ENCODE measurements at regions not wholly inside any gene's neighbourhood (a gene's known extent, or its start where the extent isn't known, plus 50 kb on each side); places are given as distances from the start of the nearest gene placed in this dataset.

GRCh38 chr13:85243831-85244230 lies 555.4 kb downstream of the SLITRK6 start:
- H3K4me3 ChIP-seq: no peak overlapping the region
- Mint-ChIP-seq H3K4me1 (no peaks in the 10 kb centered on the region), H3K27ac (no peak overlapping the region), H3K4me3 (no peak overlapping the region), H3K27me3 (ENCODE audit: insufficient read depth, low read depth, poor library complexity) (no peaks in the 10 kb centered on the region), H3K9me3 (no peaks in the 10 kb centered on the region), H3K36me3 (ENCODE audit: low read depth) (no peaks in the 10 kb centered on the region)
- ATAC-seq: no peak
- H3F3A ChIP-seq (replicated peaks; ENCODE audit: low read depth): no peaks in the 10 kb centered on the region
- H4K20me1 ChIP-seq (replicated peaks; ENCODE audit: insufficient read depth): no peaks in the 10 kb centered on the region
- no peak overlapping the region for H2AFZ ChIP-seq
- no peaks in the 10 kb centered on the region for H3K36me3 ChIP-seq (ENCODE audit: insufficient read depth)
- H3K4me1 ChIP-seq (ENCODE audit: insufficient read depth): no peaks in the 10 kb centered on the region
- H3K4me2 ChIP-seq: no peak overlapping the region
- H3K27ac ChIP-seq (ENCODE audit: low read depth): no peak overlapping the region
- no peak for DNase-seq (ENCODE audit: low spot score)
- TF ChIP-seq ZNF462 (CRISPR knock-in tag; IDR thresholded peaks at IDR 0.05) (no peak), EZH2 (IDR thresholded peaks at IDR 0.05; ENCODE audit: low read depth, unreplicated experiment) (no peak), POLR2AphosphoS5 (IDR thresholded peaks at IDR 0.05; ENCODE audit: low read depth) (no peak), CTCF (conservative IDR thresholded peaks at IDR 0.05; ENCODE audit: low read depth in 2 of 2) (no peak), STAT1 (IDR thresholded peaks at IDR 0.05; ENCODE audit: unreplicated experiment) (no peak), ETS1 (IDR thresholded peaks at IDR 0.05) (no peak)
- no peaks in the 10 kb centered on the region for H3K27me3 ChIP-seq (ENCODE audit: insufficient read depth)
- no peaks in the 10 kb centered on the region for H3K9me2 ChIP-seq (ENCODE audit: insufficient read depth)
- no peaks in the 10 kb centered on the region for H3K79me2 ChIP-seq (replicated peaks; ENCODE audit: insufficient read depth)
